K562 (cell line): ENCODE measurements at regions not wholly inside any gene's neighbourhood (a gene's known extent, or its start where the extent isn't known, plus 50 kb on each side); places are given as distances from the start of the nearest gene placed in this dataset.

Experiments
- ESRRA ChIP-seq: fragments of 450-650 bp; IDR thresholded peaks from 2 replicates; pipeline ENCODE4 v1.6.1; 2014; ENCODE audit warnings: low read depth, mild to moderate bottlenecking, moderate library complexity, borderline replicate concordance
- FOS ChIP-seq: IDR thresholded peaks from 3 replicates; pipeline ENCODE4 v1.6.1; 2011; ENCODE audit not compliant: insufficient read length; ENCODE audit errors: extremely low read depth
- KDM1A ChIP-seq, 2 experiments: fragments of 450-650 bp; IDR thresholded peaks; 2 replicates each; pipeline ENCODE4 v1.6.1; 2016; ENCODE audit warnings: mild to moderate bottlenecking in 2 of 2
- POLR2AphosphoS5 ChIP-seq: IDR thresholded peaks from 2 replicates; pipeline ENCODE4 v1.6.1; 2011; ENCODE audit warnings: mild to moderate bottlenecking, low read depth, low read length, moderate library complexity; ENCODE audit not compliant: control insufficient read depth, insufficient read depth
- SMARCC2 ChIP-seq: fragments of 450-650 bp; IDR thresholded peaks from 2 replicates; pipeline ENCODE4 v1.6.1; 2017; ENCODE audit warnings: antibody characterized with exemption, moderate library complexity, mild to moderate bottlenecking, low read depth
- TAF1 ChIP-seq: IDR thresholded peaks from 2 replicates; pipeline ENCODE4 v1.6.1; 2011; ENCODE audit warnings: mild to moderate bottlenecking, low read length, moderate library complexity; ENCODE audit not compliant: insufficient read depth, control insufficient read depth, severe bottlenecking; ENCODE audit errors: extremely low read depth
- ZBED1 ChIP-seq: IDR thresholded peaks from 2 replicates; pipeline ENCODE4 v1.6.1; 2014
- ZNF407 ChIP-seq: fragments of 450-650 bp; IDR thresholded peaks from 2 replicates; pipeline ENCODE4 v1.6.1; 2016; ENCODE audit warnings: low read depth

- TF ChIP-seq ESRRA (no peak), FOS (no peak), ZNF407 (no peak), TAF1 (no peak), KDM1A (IDR thresholded peaks at IDR 0.05) (no peak), SMARCC2 (no peak), ZBED1 (no peak), POLR2AphosphoS5 (no peak)
Observed at GRCh38 chr14:101055106-101055662, 151.7 kb upstream of the RTL1 start.
